ENCODE measurements at regions not wholly inside any gene's neighbourhood (a gene's known extent, or its start where the extent isn't known, plus 50 kb on each side); places are given as distances from the start of the nearest gene placed in this dataset.
"Not testable (repeated sequence)": the region's sequence is repeated elsewhere in the genome, so short reads cannot be mapped to it uniquely, and the experiment has no call there.

GRCh38 chr6:21710216-21710615, 116.7 kb downstream of the SOX4 start:
- DNase-seq (ENCODE audit: low read depth, low spot score) = no peak

GRCh38 chr6:21710908-21711627, 117.5 kb downstream of the SOX4 start:
- DNase-seq (ENCODE audit: low read depth, low spot score) = no peak

GRCh38 chr6:21712213-21712612, 118.7 kb downstream of the SOX4 start:
- DNase-seq (ENCODE audit: low read depth, low spot score) = no peak

- no peak for DNase-seq (ENCODE audit: low read depth, low spot score)
Measured at GRCh38 chr6:21713481-21713880, 119.9 kb downstream of the SOX4 start.

GRCh38 chr6:21715180-21715579, 121.6 kb downstream of the SOX4 start:
- DNase-seq (ENCODE audit: low read depth, low spot score) = no peak

- no peak for DNase-seq (ENCODE audit: low read depth, low spot score)
Measured at GRCh38 chr6:21722510-21722909, 129.0 kb downstream of the SOX4 start.

GRCh38 chr6:21726676-21727075, 133.1 kb downstream of the SOX4 start:
- DNase-seq (ENCODE audit: low read depth, low spot score) = no peak

GRCh38 chr6:21728141-21728540, 134.6 kb downstream of the SOX4 start:
- DNase-seq (ENCODE audit: low read depth, low spot score) = no peak

GRCh38 chr6:21729431-21729830, 135.9 kb downstream of the SOX4 start:
- DNase-seq (ENCODE audit: low read depth, low spot score) = no peak

- no peak for DNase-seq (ENCODE audit: low read depth, low spot score)
Measured at GRCh38 chr6:21730533-21730932, 137.0 kb downstream of the SOX4 start.

GRCh38 chr6:21731411-21732031, 138.0 kb downstream of the SOX4 start:
- DNase-seq (ENCODE audit: low read depth, low spot score) = no peak

GRCh38 chr6:21732032-21732730, 138.6 kb downstream of the SOX4 start:
- not testable (repeated sequence) for DNase-seq (ENCODE audit: low read depth, low spot score)

GRCh38 chr6:21732731-21733130, 139.2 kb downstream of the SOX4 start:
- DNase-seq (ENCODE audit: low read depth, low spot score) = no peak

- no peak for DNase-seq (ENCODE audit: low read depth, low spot score)
Measured at GRCh38 chr6:21733311-21733710, 139.8 kb downstream of the SOX4 start.

- no peak for DNase-seq (ENCODE audit: low read depth, low spot score)
Measured at GRCh38 chr6:21734204-21734603, 140.7 kb downstream of the SOX4 start.

- no peak for DNase-seq (ENCODE audit: low read depth, low spot score)
Measured at GRCh38 chr6:21738180-21739094, 144.9 kb downstream of the SOX4 start.

- DNase-seq (ENCODE audit: low read depth, low spot score) = no peak
Measured at GRCh38 chr6:21739241-21739640, 145.7 kb downstream of the SOX4 start.

GRCh38 chr6:21739838-21740237, 146.3 kb downstream of the SOX4 start:
- no peak for DNase-seq (ENCODE audit: low read depth, low spot score)

- no peak for DNase-seq (ENCODE audit: low read depth, low spot score)
Measured at GRCh38 chr6:21740376-21741124, 147.0 kb downstream of the SOX4 start.

- no peak for DNase-seq (ENCODE audit: low read depth, low spot score)
Measured at GRCh38 chr6:21741221-21742109, 147.9 kb downstream of the SOX4 start.
